ENCODE measurements at regions not wholly inside any gene's neighbourhood (a gene's known extent, or its start where the extent isn't known, plus 50 kb on each side); places are given as distances from the start of the nearest gene placed in this dataset.
A peak's percentile ranks its signal among the peaks of the same experiment; 100 is the strongest.

GRCh38 chr20:10788055-10788454 is 114.3 kb upstream of the JAG1 start:
- in situ Hi-C loops (cut with HindIII; ENCODE audit: low sequenced_read_pairs), result no loop called here
- no peak overlapping the region for H3K4me3 ChIP-seq (ENCODE audit: low read depth, low read length)
- no peak for TF ChIP-seq CTCF (IDR thresholded peaks at IDR 0.05; ENCODE audit: low read depth, low read length, missing control alignments)
- DNase-seq (ENCODE audit: low read depth), result no peak

GRCh38 chr20:10788877-10789276 is 115.1 kb upstream of the JAG1 start:
- no peak overlapping the region for H3K4me3 ChIP-seq (ENCODE audit: low read depth, low read length)
- in situ Hi-C loops (cut with HindIII; ENCODE audit: low sequenced_read_pairs), result no loop called here
- TF ChIP-seq CTCF (IDR thresholded peaks at IDR 0.05; ENCODE audit: low read depth, low read length, missing control alignments), result no peak
- no peak for DNase-seq (ENCODE audit: low read depth)

- DNase-seq (ENCODE audit: low read depth), result no peak
- in situ Hi-C loops (cut with HindIII; ENCODE audit: low sequenced_read_pairs), result no loop called here
Observed at GRCh38 chr20:10789386-10789785, 115.6 kb upstream of the JAG1 start.

GRCh38 chr20:10790013-10790412 is 116.2 kb upstream of the JAG1 start:
- DNase-seq (ENCODE audit: low read depth), result no peak
- in situ Hi-C loops (cut with HindIII; ENCODE audit: low sequenced_read_pairs), result no loop called here
- no peak overlapping the region for H3K4me3 ChIP-seq (ENCODE audit: low read depth, low read length)
- TF ChIP-seq CTCF (IDR thresholded peaks at IDR 0.05; ENCODE audit: low read depth, low read length, missing control alignments), result no peak

More at GRCh38 chr20:10789386-10789785, 115.6 kb upstream of the JAG1 start:
- no peak for TF ChIP-seq CTCF (IDR thresholded peaks at IDR 0.05; ENCODE audit: low read depth, low read length, missing control alignments)
- H3K4me3 ChIP-seq (ENCODE audit: low read depth, low read length), result no peak overlapping the region

- no peak overlapping the region for H3K4me3 ChIP-seq (ENCODE audit: low read depth, low read length)
- in situ Hi-C loops (cut with HindIII; ENCODE audit: low sequenced_read_pairs), result no loop called here
Observed at GRCh38 chr20:10792291-10792690, 118.5 kb upstream of the JAG1 start.

GRCh38 chr20:10793766-10794165 is 120.0 kb upstream of the JAG1 start:
- no peak for DNase-seq (ENCODE audit: low read depth)
- TF ChIP-seq CTCF (IDR thresholded peaks at IDR 0.05; ENCODE audit: low read depth, low read length, missing control alignments), result no peak
- in situ Hi-C loops (cut with HindIII; ENCODE audit: low sequenced_read_pairs), result no loop called here
- H3K4me3 ChIP-seq (ENCODE audit: low read depth, low read length), result no peak overlapping the region

More at GRCh38 chr20:10792291-10792690, 118.5 kb upstream of the JAG1 start:
- TF ChIP-seq CTCF (IDR thresholded peaks at IDR 0.05; ENCODE audit: low read depth, low read length, missing control alignments), result no peak
- DNase-seq (ENCODE audit: low read depth), result peak; percentile 15

GRCh38 chr20:10794765-10795164 is 121.0 kb upstream of the JAG1 start:
- no peak overlapping the region for H3K4me3 ChIP-seq (ENCODE audit: low read depth, low read length)
- DNase-seq (ENCODE audit: low read depth), result no peak
- in situ Hi-C loops (cut with HindIII; ENCODE audit: low sequenced_read_pairs), result no loop called here
- no peak for TF ChIP-seq CTCF (IDR thresholded peaks at IDR 0.05; ENCODE audit: low read depth, low read length, missing control alignments)

Measured in astrocyte of the cerebellum (primary cell).